Prostate gland (tissue), 2 donors: ENCODE measurements at regions not wholly inside any gene's neighbourhood (a gene's known extent, or its start where the extent isn't known, plus 50 kb on each side); places are given as distances from the start of the nearest gene placed in this dataset.

Source experiments
- DNase-seq: peaks from one replicate; pipeline ENCODE4 v3.0.0-alpha.2; 2019; ENCODE audit warnings: low spot score
- H3K27ac ChIP-seq, 2 donors: fragments of 200-600 bp; sonication (generic); 2 replicates each; pipeline ENCODE4 v1.5.1; 2017 to 2019
- H3K27me3 ChIP-seq: fragments of 200-600 bp; sonication (generic); replicated peaks from 2 replicates; pipeline ENCODE4 v1.5.1; 2019; ENCODE audit not compliant: insufficient read depth
- H3K36me3 ChIP-seq, 2 donors: fragments of 200-600 bp; sonication (generic); 1 replicate in 1 of 2; 2 replicates in 1 of 2; pipeline versions ENCODE4 v1.5.1 to v1.8.1; 2017 to 2019
- H3K4me1 ChIP-seq: fragments of 200-600 bp; sonication (generic); replicated peaks from 2 replicates; pipeline ENCODE4 v1.5.1; 2019
- H3K4me3 ChIP-seq, 2 donors: fragments of 200-600 bp; sonication (generic); 2 replicates each; pipeline ENCODE4 v1.5.1; 2017 to 2019
- H3K9me3 ChIP-seq: fragments of 200-600 bp; sonication (generic); 2 replicates; pipeline ENCODE4 v1.5.1; 2017
- POLR2A ChIP-seq: fragments of 450-650 bp; IDR thresholded peaks from one replicate; pipeline ENCODE4 v1.6.1; 2016; ENCODE audit warnings: antibody characterized with exemption, mild to moderate bottlenecking
- POLR2AphosphoS5 ChIP-seq: sonication (generic); formaldehyde crosslinking; IDR thresholded peaks from one replicate; pipeline ENCODE4 v1.6.1; 2017; ENCODE audit warnings: antibody characterized with exemption
- WGBS: methylation state at CpG from one replicate; pipeline ENCODE4 v1.1.5; 2018; 5-methylcytosine and 5-hydroxymethylcytosine counted together
- intact Hi-C: fragments of 100-400 bp; cut with DNase I; formaldehyde crosslinking; loops from one replicate; pipeline ENCODE4 v1.14.2; 2022
- TF ChIP-seq, protein P1 (sequence below), 4 experiments: fragments of 200-600 bp in 2 of 4; fragments of 450-650 bp in 2 of 4; sonication (generic) in 2 of 4; IDR thresholded peaks; 1 replicate in 3 of 4; 2 replicates in 1 of 4; pipeline ENCODE4 v1.5.1; 2016 to 2019; ENCODE audit warnings: antibody characterized with exemption in 4 of 4, mild to moderate bottlenecking in 2 of 4, moderate library complexity in 2 of 4

GRCh38 chr3:177524742-177525141 is 327.5 kb upstream of the TBL1XR1 start:
- H3K27ac ChIP-seq: peak overlapping the region in 1 of 2 donors; percentile 76
- no peaks in the 10 kb centered on the region for H3K36me3 ChIP-seq
- H3K9me3 ChIP-seq: no peaks in the 10 kb centered on the region
- intact Hi-C loops: no loop called here
- DNase-seq: no peak
- no peaks in the 10 kb centered on the region for H3K27me3 ChIP-seq
- WGBS: 98% methylated on average over 4 of the region's 4 CpGs
- TF ChIP-seq, protein P1, sequence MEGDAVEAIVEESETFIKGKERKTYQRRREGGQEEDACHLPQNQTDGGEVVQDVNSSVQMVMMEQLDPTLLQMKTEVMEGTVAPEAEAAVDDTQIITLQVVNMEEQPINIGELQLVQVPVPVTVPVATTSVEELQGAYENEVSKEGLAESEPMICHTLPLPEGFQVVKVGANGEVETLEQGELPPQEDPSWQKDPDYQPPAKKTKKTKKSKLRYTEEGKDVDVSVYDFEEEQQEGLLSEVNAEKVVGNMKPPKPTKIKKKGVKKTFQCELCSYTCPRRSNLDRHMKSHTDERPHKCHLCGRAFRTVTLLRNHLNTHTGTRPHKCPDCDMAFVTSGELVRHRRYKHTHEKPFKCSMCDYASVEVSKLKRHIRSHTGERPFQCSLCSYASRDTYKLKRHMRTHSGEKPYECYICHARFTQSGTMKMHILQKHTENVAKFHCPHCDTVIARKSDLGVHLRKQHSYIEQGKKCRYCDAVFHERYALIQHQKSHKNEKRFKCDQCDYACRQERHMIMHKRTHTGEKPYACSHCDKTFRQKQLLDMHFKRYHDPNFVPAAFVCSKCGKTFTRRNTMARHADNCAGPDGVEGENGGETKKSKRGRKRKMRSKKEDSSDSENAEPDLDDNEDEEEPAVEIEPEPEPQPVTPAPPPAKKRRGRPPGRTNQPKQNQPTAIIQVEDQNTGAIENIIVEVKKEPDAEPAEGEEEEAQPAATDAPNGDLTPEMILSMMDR (IDR thresholded peaks at IDR 0.05): no peak
- TF ChIP-seq POLR2A (no peak), POLR2AphosphoS5 (no peak)
- no peak overlapping the region for H3K4me3 ChIP-seq
- no peaks in the 10 kb centered on the region for H3K4me1 ChIP-seq

DNA sequence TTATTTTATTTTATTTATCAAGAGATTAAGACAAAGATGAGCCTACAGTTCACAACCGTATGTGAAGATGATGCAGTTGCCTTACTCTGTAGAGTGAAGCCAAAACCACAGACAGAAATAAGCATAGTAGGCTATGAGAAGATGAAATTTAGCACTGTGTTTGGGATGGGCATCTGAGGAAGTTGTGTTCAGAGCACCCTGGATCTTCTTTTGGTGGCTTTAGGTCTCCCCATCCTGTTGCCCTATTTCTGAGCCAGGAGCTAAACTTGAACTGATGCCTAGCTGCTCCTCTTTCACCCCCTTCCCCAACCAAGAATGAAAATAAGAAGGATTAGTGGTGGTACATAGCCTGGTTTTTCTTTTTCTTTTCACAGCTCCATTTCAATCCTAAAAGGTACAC is 328.1 kb upstream of the TBL1XR1 start:
- Histone ChIP-seq H3K4me1 (no peaks in the 10 kb centered on the region), H3K9me3 (no peaks in the 10 kb centered on the region), H3K4me3 (no peak overlapping the region), H3K27me3 (no peaks in the 10 kb centered on the region), H3K36me3 (no peaks in the 10 kb centered on the region), H3K27ac (peak overlapping the region; percentile 57 to 76)
- intact Hi-C loops: no loop called here
- 86% methylated on average over 1 of the region's 1 CpG for WGBS
- DNase-seq: no peak
- TF ChIP-seq POLR2A (no peak), POLR2AphosphoS5 (no peak)
- TF ChIP-seq, protein P1 (IDR thresholded peaks at IDR 0.05): no peak

GRCh38 chr3:177525987-177526712 is 328.9 kb upstream of the TBL1XR1 start:
- Histone ChIP-seq H3K36me3 (no peaks in the 10 kb centered on the region), H3K9me3 (no peaks in the 10 kb centered on the region), H3K4me1 (no peaks in the 10 kb centered on the region), H3K27me3 (no peaks in the 10 kb centered on the region), H3K4me3 (no peak overlapping the region), H3K27ac (peak overlapping the region; percentile 59 to 76)
- intact Hi-C loops: no loop called here
- peak; percentile 40 for DNase-seq
- WGBS: 43% methylated on average over 9 of the region's 9 CpGs
- TF ChIP-seq POLR2A: no peak
- TF ChIP-seq POLR2AphosphoS5: no peak
- TF ChIP-seq, protein P1 (IDR thresholded peaks at IDR 0.05): no peak

GRCh38 chr3:177527182-177527581 is 329.9 kb upstream of the TBL1XR1 start:
- intact Hi-C loops: no loop called here
- no peak for DNase-seq
- no peaks in the 10 kb centered on the region for H3K36me3 ChIP-seq
- no peaks in the 10 kb centered on the region for H3K9me3 ChIP-seq
- H3K27ac ChIP-seq: peak overlapping the region; percentile 59 to 76
- TF ChIP-seq POLR2AphosphoS5: no peak
- TF ChIP-seq, protein P1 (IDR thresholded peaks at IDR 0.05): no peak
- no peak for TF ChIP-seq POLR2A
- no peaks in the 10 kb centered on the region for H3K27me3 ChIP-seq
- H3K4me3 ChIP-seq: no peak overlapping the region
- 73% methylated on average over 7 of the region's 7 CpGs for WGBS
- H3K4me1 ChIP-seq: no peaks in the 10 kb centered on the region
